Body of pancreas (tissue), 4 donors: ENCODE measurements at regions not wholly inside any gene's neighbourhood (a gene's known extent, or its start where the extent isn't known, plus 50 kb on each side); places are given as distances from the start of the nearest gene placed in this dataset.

Experiments
- ATAC-seq: fragments of 150-250 bp; one replicate; pipeline ENCODE4 v1.9.1; 2016
- DNase-seq, 4 donors: peaks; one replicate each; pipeline ENCODE4 v3.0.0-alpha.2; 2019
- H3K27ac ChIP-seq, 4 donors: fragments of 200-600 bp; sonication (generic); 1 replicate in 3 of 4; 2 replicates in 1 of 4; pipeline versions ENCODE4 v1.5.1 to v1.6.1; 2016 to 2019; ENCODE audit warnings: mild to moderate bottlenecking in 1 of 4, mixed read lengths in 1 of 4, moderate library complexity in 1 of 4
- H3K27me3 ChIP-seq, 2 donors: fragments of 200-600 bp; sonication (generic); one replicate each; pipeline ENCODE4 v1.6.0; 2016; ENCODE audit warnings: mild to moderate bottlenecking in 1 of 2
- H3K36me3 ChIP-seq, 2 donors: fragments of 200-600 bp; sonication (generic); replicated peaks in 1 of 2; 2 replicates each; pipeline ENCODE4 v1.5.1; 2016; ENCODE audit warnings: low read depth in 2 of 2; ENCODE audit not compliant: insufficient read depth in 1 of 2
- H3K4me1 ChIP-seq: fragments of 200-600 bp; sonication (generic); one replicate; pipeline ENCODE4 v1.6.0; 2016
- H3K4me3 ChIP-seq, 2 donors: fragments of 200-600 bp; sonication (generic); 1 replicate in 1 of 2; 2 replicates in 1 of 2; pipeline ENCODE4 v1.5.1; 2016 to 2019
- H3K9me3 ChIP-seq, 3 donors: fragments of 200-600 bp; sonication (generic); 1 replicate in 2 of 3; 2 replicates in 1 of 3; pipeline ENCODE4 v1.5.1; 2016
- CTCF ChIP-seq, 7 experiments: fragments of 450-650 bp in 4 of 7; fragments of 200-600 bp in 3 of 7; sonication (generic) in 3 of 7; IDR thresholded peaks; one replicate each; pipeline ENCODE4 v1.5.1; 2016 to 2019; ENCODE audit warnings: antibody characterized with exemption in 7 of 7
- POLR2A ChIP-seq, 3 donors: fragments of 450-650 bp; IDR thresholded peaks; one replicate each; pipeline ENCODE4 v1.6.1; 2016; ENCODE audit warnings: antibody characterized with exemption in 3 of 3, mild to moderate bottlenecking in 2 of 3
- WGBS, 2 donors: methylation state at CpG; one replicate each; pipeline ENCODE4 v1.1.5; 2017; 5-methylcytosine and 5-hydroxymethylcytosine counted together
- intact Hi-C: fragments of 100-400 bp; cut with DNase I; formaldehyde crosslinking; loops from one replicate; pipeline ENCODE4 v1.15.1; 2023

GRCh38 chr1:82225421-82226185 is 424.9 kb downstream of the ADGRL2 start:
- DNase-seq (no peak), ATAC-seq (peak; percentile 53)
- H3K4me3 ChIP-seq, result no peak overlapping the region
- H3K9me3 ChIP-seq, result no peaks in the 10 kb centered on the region
- H3K27ac ChIP-seq, result peak overlapping the region in 3 of 4 donors; percentile 27 to 52 (median 43)
- peaks cover 24% of the 10 kb centered on the region for H3K4me1 ChIP-seq
- intact Hi-C loops, result no loop called here
- TF ChIP-seq POLR2A (IDR thresholded peaks at IDR 0.05), result no peak
- TF ChIP-seq CTCF (IDR thresholded peaks at IDR 0.05), result no peak
- H3K36me3 ChIP-seq, result no peaks in the 10 kb centered on the region
- H3K27me3 ChIP-seq, result no peaks in the 10 kb centered on the region
- WGBS, 2 donors, result 24% methylated on average over 3 of the region's 3 CpGs

- intact Hi-C loops, result no loop called here
- 79 to 93% methylated on average over 1 of the region's 1 CpG for WGBS, 2 donors
- Histone ChIP-seq H3K27me3 (no peaks in the 10 kb centered on the region), H3K36me3 (no peaks in the 10 kb centered on the region), H3K4me1 (peaks cover 24% of the 10 kb centered on the region), H3K27ac (no peak overlapping the region), H3K4me3 (no peak overlapping the region), H3K9me3 (no peaks in the 10 kb centered on the region)
- TF ChIP-seq POLR2A (IDR thresholded peaks at IDR 0.05) (no peak), CTCF (IDR thresholded peaks at IDR 0.05) (no peak)
- no peak for DNase-seq
- ATAC-seq, result no peak
Measured at GRCh38 chr1:82223091-82223490, 422.4 kb downstream of the ADGRL2 start.

GRCh38 chr1:82221721-82222120 is 421.0 kb downstream of the ADGRL2 start:
- ATAC-seq, result no peak
- TF ChIP-seq CTCF (IDR thresholded peaks at IDR 0.05), result no peak
- TF ChIP-seq POLR2A (IDR thresholded peaks at IDR 0.05), result no peak
- Histone ChIP-seq H3K4me1 (peaks cover 13% of the 10 kb centered on the region), H3K36me3 (no peaks in the 10 kb centered on the region), H3K27ac (no peak overlapping the region), H3K9me3 (no peaks in the 10 kb centered on the region), H3K4me3 (no peak overlapping the region), H3K27me3 (no peaks in the 10 kb centered on the region)
- no peak for DNase-seq
- WGBS, 2 donors, result 78% methylated on average over 5 of the region's 5 CpGs
- intact Hi-C loops, result no loop called here

- 81 to 86% methylated on average over 5 of the region's 5 CpGs for WGBS, 2 donors
- Histone ChIP-seq H3K27ac (no peak overlapping the region), H3K27me3 (no peaks in the 10 kb centered on the region), H3K36me3 (no peaks in the 10 kb centered on the region), H3K4me3 (no peak overlapping the region), H3K9me3 (no peaks in the 10 kb centered on the region), H3K4me1 (peaks cover 11% of the 10 kb centered on the region)
- ATAC-seq (no peak), DNase-seq (no peak)
- intact Hi-C loops, result no loop called here
- no peak for TF ChIP-seq CTCF (IDR thresholded peaks at IDR 0.05)
- no peak for TF ChIP-seq POLR2A (IDR thresholded peaks at IDR 0.05)
Measured at GRCh38 chr1:82220754-82221153, 420.0 kb downstream of the ADGRL2 start.

- Histone ChIP-seq H3K4me3 (no peak overlapping the region), H3K4me1 (peaks cover 1% of the 10 kb centered on the region), H3K27ac (no peak overlapping the region), H3K9me3 (no peaks in the 10 kb centered on the region), H3K36me3 (no peaks in the 10 kb centered on the region), H3K27me3 (no peaks in the 10 kb centered on the region)
- intact Hi-C loops, result no loop called here
- no peak for TF ChIP-seq POLR2A (IDR thresholded peaks at IDR 0.05)
- TF ChIP-seq CTCF (IDR thresholded peaks at IDR 0.05), result no peak
- DNase-seq (no peak), ATAC-seq (no peak)
- WGBS, 2 donors, result 70 to 78% methylated on average over 3 of the region's 3 CpGs
Measured at GRCh38 chr1:82219841-82220240, 419.1 kb downstream of the ADGRL2 start.
